ENCODE measurements at regions not wholly inside any gene's neighbourhood (a gene's known extent, or its start where the extent isn't known, plus 50 kb on each side); places are given as distances from the start of the nearest gene placed in this dataset.

GRCh38 chr1:22359427-22359826, 92.2 kb upstream of the ZBTB40 start:
- no peak for FAIRE-seq

More at GRCh38 chr1:22359427-22359826, 92.2 kb upstream of the ZBTB40 start:
- 90% methylated on average over 4 of the region's 4 CpGs; no CpG with 5 or more reads in 1 of the 2 experiments for WGBS, 2 experiments (ENCODE audit: extremely low coverage in 1 of 2, insufficient coverage in 1 of 2, insufficient read length in 1 of 2, insufficient replicate concordance in 2 of 2, low coverage in 1 of 2, low lambda C conversion rate in 2 of 2, missing lambda C conversion rate in 1 of 2)
- Histone ChIP-seq H2BK12ac (ENCODE audit: low read depth, low read length) (no peak overlapping the region), H3K23me2 (ENCODE audit: low read depth, low read length) (no peaks in the 10 kb centered on the region; the same call in 1 of the 2 replicates), H3K14ac (ENCODE audit: insufficient read length) (no peak overlapping the region), H4K20me1 (replicated peaks in 1 of 2; ENCODE audit: control insufficient read depth in 1 of 2, insufficient read depth in 2 of 2, low read length in 2 of 2) (no peaks in the 10 kb centered on the region), H3K27ac (ENCODE audit: low read depth, low read length) (no peak overlapping the region), H2AFZ (ENCODE audit: low read length) (no peak overlapping the region), H2BK5ac (ENCODE audit: low read depth, low read length) (no peak overlapping the region), H2BK20ac (ENCODE audit: low read length) (no peak overlapping the region), H3K9me3 (ENCODE audit: insufficient read depth in 2 of 2, low read depth in 1 of 2, low read length in 1 of 2) (no peaks in the 10 kb centered on the region), H3K36me3 (ENCODE audit: control insufficient read depth in 2 of 4, insufficient read depth in 4 of 4, low read length in 3 of 4) (no peaks in the 10 kb centered on the region), H3K23ac (ENCODE audit: insufficient read length) (no peak overlapping the region), H3K56ac (replicated peaks; ENCODE audit: insufficient read length, low read depth, low read length) (no peak overlapping the region), H3K4me1 (replicated peaks in 1 of 4; ENCODE audit: control insufficient read depth in 3 of 4, insufficient read depth in 4 of 4, low read length in 3 of 4) (no peaks in the 10 kb centered on the region; a peak in 1 of 7 replicates), H3K27me3 (replicated peaks in 1 of 4; ENCODE audit: control insufficient read depth in 3 of 4, extremely low read depth in 1 of 4, insufficient read depth in 3 of 4, low read length in 3 of 4) (peaks cover 0 to 2% (median 0%) of the 10 kb centered on the region in 4 experiments; a peak in 1 of 7 replicates), H2AK5ac (ENCODE audit: low read depth, low read length) (no peak overlapping the region), H4K5ac (ENCODE audit: insufficient read length, low read depth, low read length) (no peak overlapping the region), H2BK120ac (replicated peaks; ENCODE audit: low read depth, low read length) (no peak overlapping the region), H3K4me2 (ENCODE audit: insufficient read depth in 1 of 2, low read depth in 2 of 2, low read length in 2 of 2) (no peak overlapping the region), H3K79me1 (ENCODE audit: low read depth, low read length) (no peaks in the 10 kb centered on the region), H3K9ac (replicated peaks in 1 of 4; ENCODE audit: extremely low read depth in 1 of 4, low read depth in 3 of 4, low read length in 3 of 4) (no peak overlapping the region), H2BK15ac (ENCODE audit: low read length) (no peak overlapping the region), H3K18ac (ENCODE audit: extremely low read depth, low read length) (no peak overlapping the region), H3K4me3 (ENCODE audit: extremely low read depth in 1 of 4, insufficient read depth in 2 of 4, low read depth in 3 of 4, low read length in 4 of 4) (no peak overlapping the region), H3K4ac (replicated peaks; ENCODE audit: insufficient read length, low read depth, low read length) (no peak overlapping the region), H4K91ac (replicated peaks; ENCODE audit: insufficient read length, low read length) (no peak overlapping the region), H4K8ac (ENCODE audit: extremely low read depth, insufficient read depth, low read length) (no peak overlapping the region), H3K79me2 (ENCODE audit: control insufficient read depth in 1 of 2, insufficient read depth in 2 of 2, low read length in 2 of 2) (no peaks in the 10 kb centered on the region)
- no peak for DNase-seq (ENCODE audit: low read depth in 1 of 2, low spot score in 2 of 2)
- ChIA-PET CTCF (ENCODE audit: partially characterized antibody) (interaction anchor here (0.6 kb wide), 1 partner anchor 9 kb away, joined by 3 read pairs; no protein-coding TSS in a partner anchor), POLR2A (ENCODE audit: partially characterized antibody) (interaction anchor here (2.4 kb wide), 1 partner anchor 9 kb away, joined by 9 read pairs; no protein-coding TSS in a partner anchor)
- TF ChIP-seq CHD1 (IDR thresholded peaks at IDR 0.05; ENCODE audit: low read depth, low read length): no peak
- TF ChIP-seq CREB1 (IDR thresholded peaks at IDR 0.05): no peak

All from H1 (cell line).